Left ventricle myocardium inferior (tissue), 1 donor: ENCODE measurements at regions not wholly inside any gene's neighbourhood (a gene's known extent, or its start where the extent isn't known, plus 50 kb on each side); places are given as distances from the start of the nearest gene placed in this dataset.
A peak's percentile ranks its signal among the peaks of the same experiment; 100 is the strongest.

Source experiments
- DNase-seq: peaks from one replicate; pipeline ENCODE4 v3.0.0-alpha.2; 2020
- H3K27ac ChIP-seq: fragments of 200-600 bp; replicated peaks from 2 replicates; pipeline ENCODE4 v1.8.0; 2021
- H3K27me3 ChIP-seq: fragments of 200-600 bp; 2 replicates; pipeline ENCODE4 v1.8.0; 2021; ENCODE audit warnings: low read depth
- H3K36me3 ChIP-seq: fragments of 200-600 bp; 2 replicates; pipeline ENCODE4 v1.8.0; 2021
- H3K4me1 ChIP-seq: fragments of 200-600 bp; 2 replicates; pipeline ENCODE4 v1.8.0; 2021
- H3K4me3 ChIP-seq: fragments of 200-600 bp; 2 replicates; pipeline ENCODE4 v1.8.0; 2021; ENCODE audit warnings: mild to moderate bottlenecking, moderate library complexity
- H3K9me3 ChIP-seq: fragments of 200-600 bp; replicated peaks from 2 replicates; pipeline ENCODE4 v1.8.0; 2021
- intact Hi-C: fragments of 100-400 bp; cut with micrococcal nuclease; formaldehyde crosslinking; loops from one replicate; pipeline ENCODE4 v1.11.0; 2022
- TF ChIP-seq, protein P1 (sequence below): fragments of 200-600 bp; IDR thresholded peaks from 2 replicates; pipeline ENCODE4 v1.8.0; 2021; ENCODE audit warnings: antibody characterized with exemption, mild to moderate bottlenecking, borderline replicate concordance
- donor health status: DM: no; HTN: yes; CAD: no; lungs with severe emphysema.

DNA sequence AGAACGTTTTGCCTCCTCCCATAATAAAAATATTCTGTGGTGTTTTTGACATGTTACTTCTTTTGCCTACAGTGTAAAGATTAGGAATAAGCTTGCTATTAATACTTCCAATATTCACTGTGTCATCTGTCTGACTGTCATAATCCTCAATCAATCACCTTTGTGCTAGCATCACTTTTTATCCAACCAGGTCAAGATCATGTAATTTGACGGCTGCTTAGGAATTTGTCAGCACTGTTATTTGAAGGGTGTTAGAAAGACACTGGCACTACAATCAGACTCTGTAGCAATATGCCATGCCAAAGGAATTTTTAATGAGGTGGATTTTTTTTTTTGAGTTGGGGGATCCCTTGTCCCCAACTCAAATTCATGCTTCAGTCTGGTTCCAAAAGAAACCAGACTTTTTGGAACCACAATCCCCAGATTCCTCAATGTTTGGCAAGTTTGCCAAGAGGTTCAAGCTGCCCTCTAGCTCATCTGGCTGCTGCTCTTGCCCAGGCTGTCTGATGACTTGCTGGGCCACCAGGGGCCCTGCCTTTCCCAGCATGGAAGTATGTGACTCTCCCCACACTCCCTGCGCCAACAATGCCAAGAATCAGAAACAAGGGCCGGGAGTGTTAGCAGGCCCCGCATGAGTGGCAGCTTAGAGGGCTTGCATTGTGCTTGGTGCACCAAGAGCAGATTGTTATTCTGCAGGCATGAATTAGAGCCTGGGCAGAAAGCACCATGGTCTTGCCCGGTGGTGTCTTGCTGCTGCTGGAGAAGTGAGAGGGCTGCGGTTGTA lies 58.6 kb upstream of the TSC22D2 start:
- peaks cover 43% of the 10 kb centered on the region for H3K4me1 ChIP-seq
- no peaks in the 10 kb centered on the region for H3K27me3 ChIP-seq
- H3K27ac ChIP-seq, result peak overlapping the region; percentile 86
- DNase-seq, result peak; percentile 69
- no peak overlapping the region for H3K4me3 ChIP-seq
- intact Hi-C loops, result no loop called here
- no peaks in the 10 kb centered on the region for H3K36me3 ChIP-seq
- TF ChIP-seq, protein P1, sequence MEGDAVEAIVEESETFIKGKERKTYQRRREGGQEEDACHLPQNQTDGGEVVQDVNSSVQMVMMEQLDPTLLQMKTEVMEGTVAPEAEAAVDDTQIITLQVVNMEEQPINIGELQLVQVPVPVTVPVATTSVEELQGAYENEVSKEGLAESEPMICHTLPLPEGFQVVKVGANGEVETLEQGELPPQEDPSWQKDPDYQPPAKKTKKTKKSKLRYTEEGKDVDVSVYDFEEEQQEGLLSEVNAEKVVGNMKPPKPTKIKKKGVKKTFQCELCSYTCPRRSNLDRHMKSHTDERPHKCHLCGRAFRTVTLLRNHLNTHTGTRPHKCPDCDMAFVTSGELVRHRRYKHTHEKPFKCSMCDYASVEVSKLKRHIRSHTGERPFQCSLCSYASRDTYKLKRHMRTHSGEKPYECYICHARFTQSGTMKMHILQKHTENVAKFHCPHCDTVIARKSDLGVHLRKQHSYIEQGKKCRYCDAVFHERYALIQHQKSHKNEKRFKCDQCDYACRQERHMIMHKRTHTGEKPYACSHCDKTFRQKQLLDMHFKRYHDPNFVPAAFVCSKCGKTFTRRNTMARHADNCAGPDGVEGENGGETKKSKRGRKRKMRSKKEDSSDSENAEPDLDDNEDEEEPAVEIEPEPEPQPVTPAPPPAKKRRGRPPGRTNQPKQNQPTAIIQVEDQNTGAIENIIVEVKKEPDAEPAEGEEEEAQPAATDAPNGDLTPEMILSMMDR, result peak; percentile 38
- H3K9me3 ChIP-seq, result no peaks in the 10 kb centered on the region

DNA sequence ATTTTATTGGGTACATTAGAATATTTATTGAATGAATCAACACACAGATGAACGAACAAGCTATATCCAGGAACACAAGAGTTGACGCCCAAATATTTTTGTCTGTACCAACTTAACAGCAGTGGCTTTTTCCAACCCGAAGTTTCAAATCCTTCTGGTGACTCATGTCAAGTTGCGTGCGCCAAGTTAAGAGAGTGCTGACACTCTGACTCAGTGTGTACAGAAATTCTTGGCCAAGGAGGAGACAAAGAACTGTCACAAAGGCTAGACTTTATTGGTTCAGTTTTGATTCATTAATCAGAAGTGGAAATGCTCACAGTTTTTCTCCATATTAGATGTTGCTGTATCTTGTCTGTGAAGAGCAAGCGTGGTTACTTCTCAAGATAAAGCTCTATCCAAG lies 59.6 kb upstream of the TSC22D2 start:
- intact Hi-C loops, result no loop called here
- H3K36me3 ChIP-seq, result no peaks in the 10 kb centered on the region
- H3K27ac ChIP-seq, result peak overlapping the region; percentile 86
- H3K27me3 ChIP-seq, result no peaks in the 10 kb centered on the region
- no peak for DNase-seq
- TF ChIP-seq, protein P1, result no peak
- no peak overlapping the region for H3K4me3 ChIP-seq
- no peaks in the 10 kb centered on the region for H3K9me3 ChIP-seq
- H3K4me1 ChIP-seq, result peaks cover 43% of the 10 kb centered on the region

DNA sequence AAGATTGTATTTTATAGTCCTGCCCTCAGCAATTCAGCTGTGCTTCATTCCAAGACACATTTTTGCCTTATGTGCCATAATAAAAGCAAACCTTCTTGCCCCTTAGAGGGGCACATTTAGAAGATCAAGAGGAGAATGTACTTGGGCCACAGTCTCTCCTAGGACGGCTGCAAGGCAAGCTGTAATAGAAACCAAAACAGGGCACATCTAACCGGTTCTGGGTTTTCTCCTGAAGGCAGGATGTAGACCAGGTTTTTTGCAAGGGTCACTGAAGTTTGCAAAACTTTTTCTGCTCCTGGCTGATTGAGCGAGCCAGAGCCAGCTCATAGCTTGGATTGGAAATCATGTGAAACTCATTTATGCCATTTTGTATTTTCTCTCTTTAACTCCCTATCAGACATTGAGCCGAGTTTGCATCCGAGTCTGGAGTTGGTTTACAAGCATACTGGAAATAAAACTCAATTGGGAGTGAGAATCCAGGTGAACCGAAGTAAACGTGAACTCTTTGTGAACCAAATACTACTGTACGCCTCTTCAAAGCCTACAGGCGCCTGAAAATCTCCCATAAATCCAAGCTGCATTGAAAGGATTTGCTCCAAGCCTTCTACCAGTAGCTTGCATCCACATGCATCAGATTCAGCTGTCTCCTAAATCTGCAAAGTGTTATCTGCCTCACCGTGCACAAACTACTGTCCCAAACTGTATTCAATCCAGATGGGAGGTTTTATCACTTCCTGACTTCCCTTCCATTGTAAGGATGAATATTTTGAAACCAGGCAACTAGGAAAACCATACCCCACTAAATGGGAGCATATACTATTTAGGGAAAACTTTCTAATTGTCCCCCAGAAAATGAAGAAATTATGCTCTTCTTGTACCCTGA lies 60.9 kb upstream of the TSC22D2 start:
- Histone ChIP-seq H3K27ac (no peak overlapping the region), H3K4me3 (no peak overlapping the region), H3K4me1 (peaks cover 42% of the 10 kb centered on the region), H3K36me3 (no peaks in the 10 kb centered on the region), H3K27me3 (no peaks in the 10 kb centered on the region), H3K9me3 (no peaks in the 10 kb centered on the region)
- TF ChIP-seq, protein P1, result no peak
- intact Hi-C loops, result no loop called here
- no peak for DNase-seq

- DNase-seq, result no peak
- TF ChIP-seq, protein P1, result no peak
- intact Hi-C loops, result no loop called here
These were observed 61.8 kb upstream of the TSC22D2 start for GRCh38 chr3:150346266-150346665.

GRCh38 chr3:150345021-150345538 lies 63.0 kb upstream of the TSC22D2 start:
- H3K27me3 ChIP-seq, result no peaks in the 10 kb centered on the region
- no peaks in the 10 kb centered on the region for H3K9me3 ChIP-seq
- intact Hi-C loops, result no loop called here
- peaks cover 22% of the 10 kb centered on the region for H3K4me1 ChIP-seq
- TF ChIP-seq, protein P1, result no peak
- no peak overlapping the region for H3K4me3 ChIP-seq
- DNase-seq, result no peak
- H3K27ac ChIP-seq, result no peak overlapping the region
- H3K36me3 ChIP-seq, result no peaks in the 10 kb centered on the region

More at GRCh38 chr3:150346266-150346665, 61.8 kb upstream of the TSC22D2 start:
- H3K27me3 ChIP-seq, result no peaks in the 10 kb centered on the region
- H3K27ac ChIP-seq, result no peak overlapping the region
- H3K9me3 ChIP-seq, result no peaks in the 10 kb centered on the region
- no peaks in the 10 kb centered on the region for H3K36me3 ChIP-seq
- peaks cover 32% of the 10 kb centered on the region for H3K4me1 ChIP-seq
- H3K4me3 ChIP-seq, result no peak overlapping the region
